H1 (cell line): ENCODE measurements at regions not wholly inside any gene's neighbourhood (a gene's known extent, or its start where the extent isn't known, plus 50 kb on each side); places are given as distances from the start of the nearest gene placed in this dataset.

Experiments
- CTCF ChIA-PET: fragments of 300-600 bp; sonication (Branson Sonifier 250); formaldehyde crosslinking; loops from one replicate; lab custom pipeline; 2021; ENCODE audit not compliant: partially characterized antibody; lab: Charles Lee
- POLR2A ChIA-PET: fragments of 300-600 bp; sonication (Branson Sonifier 250); formaldehyde crosslinking; loops from one replicate; lab custom pipeline; 2021; ENCODE audit warnings: inconsistent platforms; ENCODE audit not compliant: partially characterized antibody; lab: Charles Lee
- DNase-seq, 2 experiments: peaks; one replicate each; pipeline versions ENCODE4 v3.0.0 to v3.0.0-alpha.2; 2010 to 2022; ENCODE audit warnings: low spot score in 2 of 2, low read depth in 1 of 2, mixed read lengths in 1 of 2
- FAIRE-seq: peaks from 2 replicates; lab custom pipeline; 2011; peaks lifted over from hg19 to GRCh38; lab: Jason Lieb, UNC
- H2AFZ ChIP-seq: 2 replicates; pipeline ENCODE4 v1.8.1; 2012; ENCODE audit warnings: low read length, inconsistent platforms
- H2AK5ac ChIP-seq: 2 replicates; pipeline ENCODE4 v1.6.1; 2013; ENCODE audit warnings: low read depth, low read length
- H2BK120ac ChIP-seq: replicated peaks from 2 replicates; pipeline ENCODE3; 2013; ENCODE audit warnings: low read depth, low read length, inconsistent platforms
- H2BK12ac ChIP-seq: 2 replicates; pipeline ENCODE4 v1.6.1; 2013; ENCODE audit warnings: low read depth, low read length
- H2BK15ac ChIP-seq: 2 replicates; pipeline ENCODE4 v1.6.1; 2013; ENCODE audit warnings: low read length
- H2BK20ac ChIP-seq: 2 replicates; pipeline ENCODE4 v1.6.1; 2013; ENCODE audit warnings: low read length
- H2BK5ac ChIP-seq: 2 replicates; pipeline ENCODE4 v1.6.1; 2013; ENCODE audit warnings: low read depth, low read length
- H3K14ac ChIP-seq: 2 replicates; pipeline ENCODE4 v1.6.1; 2013; ENCODE audit warnings: inconsistent platforms; ENCODE audit not compliant: insufficient read length
- H3K18ac ChIP-seq: 2 replicates; pipeline ENCODE4 v1.6.1; 2013; ENCODE audit warnings: low read length; ENCODE audit errors: extremely low read depth
- H3K23ac ChIP-seq: 2 replicates; pipeline ENCODE4 v1.6.1; 2013; ENCODE audit warnings: inconsistent platforms; ENCODE audit not compliant: insufficient read length
- H3K23me2 ChIP-seq: 2 replicates; pipeline ENCODE4 v1.6.1; 2013; ENCODE audit warnings: low read depth, low read length
- H3K27ac ChIP-seq: 2 replicates; pipeline ENCODE4 v1.6.1; 2011; ENCODE audit warnings: low read depth, low read length, inconsistent platforms
- H3K27me3 ChIP-seq, 4 experiments: replicated peaks in 1 of 4; 1 replicate in 1 of 4; 2 replicates in 3 of 4; pipeline versions ENCODE4 v1.6.1 to v1.8.1; 2011 to 2013; ENCODE audit warnings: low read length in 3 of 4, mild to moderate bottlenecking in 3 of 4, inconsistent platforms in 2 of 4, mixed read lengths in 2 of 4, moderate library complexity in 1 of 4; ENCODE audit not compliant: control insufficient read depth in 3 of 4, insufficient read depth in 3 of 4; ENCODE audit errors: extremely low read depth in 1 of 4
- H3K36me3 ChIP-seq, 4 experiments: 2 replicates each; pipeline versions ENCODE4 v1.6.1 to v1.8.1; 2011 to 2013; ENCODE audit warnings: mild to moderate bottlenecking in 4 of 4, low read length in 3 of 4, moderate library complexity in 2 of 4, control low read depth in 1 of 4, inconsistent platforms in 1 of 4; ENCODE audit not compliant: insufficient read depth in 4 of 4, control insufficient read depth in 2 of 4
- H3K4ac ChIP-seq: replicated peaks from 2 replicates; pipeline ENCODE3; 2013; ENCODE audit warnings: low read length, low read depth, mixed read lengths, inconsistent platforms; ENCODE audit not compliant: insufficient read length
- H3K4me1 ChIP-seq, 4 experiments: replicated peaks in 1 of 4; 1 replicate in 1 of 4; 2 replicates in 3 of 4; pipeline versions ENCODE4 v1.6.1 to v1.8.1; 2011 to 2013; ENCODE audit warnings: low read length in 3 of 4, inconsistent platforms in 2 of 4, mixed read lengths in 1 of 4; ENCODE audit not compliant: insufficient read depth in 4 of 4, control insufficient read depth in 3 of 4
- H3K4me2 ChIP-seq, 2 experiments: 2 replicates each; pipeline versions ENCODE4 v1.6.1 to v1.8.1; 2011 to 2013; ENCODE audit warnings: low read depth in 2 of 2, low read length in 2 of 2, control low read depth in 1 of 2, inconsistent platforms in 1 of 2, mild to moderate bottlenecking in 1 of 2; ENCODE audit not compliant: insufficient read depth in 1 of 2
- H3K4me3 ChIP-seq, 4 experiments: fragments of 200-600, 300-600 bp in 1 of 4; sonication (generic), shearing (Covaris generic), sonication (Bioruptor Twin) in 1 of 4; 2 replicates each; pipeline versions ENCODE4 v1.5.1 to v1.8.1; 2011 to 2016; ENCODE audit warnings: low read length in 4 of 4, low read depth in 3 of 4, control low read depth in 2 of 4, inconsistent platforms in 2 of 4, mild to moderate bottlenecking in 2 of 4, mixed read lengths in 1 of 4, moderate library complexity in 1 of 4; ENCODE audit not compliant: insufficient read depth in 2 of 4; ENCODE audit errors: extremely low read depth in 1 of 4
- H3K56ac ChIP-seq: replicated peaks from 2 replicates; pipeline ENCODE3; 2013; ENCODE audit warnings: low read depth, mild to moderate bottlenecking, mixed read lengths, low read length, inconsistent platforms; ENCODE audit not compliant: insufficient read length
- H3K79me1 ChIP-seq: 2 replicates; pipeline ENCODE4 v1.6.1; 2013; ENCODE audit warnings: low read depth, low read length, control low read depth
- H3K79me2 ChIP-seq, 2 experiments: 2 replicates each; pipeline versions ENCODE4 v1.6.1 to v1.8.1; 2012 to 2013; ENCODE audit warnings: low read length in 2 of 2, mild to moderate bottlenecking in 2 of 2, inconsistent platforms in 1 of 2; ENCODE audit not compliant: insufficient read depth in 2 of 2, control insufficient read depth in 1 of 2
- H3K9ac ChIP-seq, 4 experiments: replicated peaks in 1 of 4; 1 replicate in 1 of 4; 2 replicates in 3 of 4; pipeline versions ENCODE4 v1.6.1 to v1.8.1; 2011 to 2013; ENCODE audit warnings: low read depth in 3 of 4, low read length in 3 of 4, control low read depth in 2 of 4, mild to moderate bottlenecking in 2 of 4, moderate library complexity in 2 of 4, inconsistent platforms in 1 of 4; ENCODE audit errors: extremely low read depth in 1 of 4
- H3K9me3 ChIP-seq, 2 experiments: 2 replicates each; pipeline versions ENCODE4 v1.6.1 to v1.8.1; 2012 to 2013; ENCODE audit warnings: mild to moderate bottlenecking in 2 of 2, moderate library complexity in 2 of 2, control low read depth in 1 of 2, inconsistent platforms in 1 of 2, low read depth in 1 of 2, low read length in 1 of 2, mixed read lengths in 1 of 2; ENCODE audit not compliant: insufficient read depth in 2 of 2
- H4K20me1 ChIP-seq, 2 experiments: replicated peaks in 1 of 2; 2 replicates each; pipeline versions ENCODE3 to v1.8.1; 2011 to 2013; ENCODE audit warnings: inconsistent platforms in 2 of 2, low read length in 2 of 2, mild to moderate bottlenecking in 1 of 2; ENCODE audit not compliant: insufficient read depth in 2 of 2, control insufficient read depth in 1 of 2
- H4K5ac ChIP-seq: 2 replicates; pipeline ENCODE4 v1.6.1; 2013; ENCODE audit warnings: low read length, low read depth, mixed read lengths, inconsistent platforms; ENCODE audit not compliant: insufficient read length
- H4K8ac ChIP-seq: 2 replicates; pipeline ENCODE4 v1.8.0; 2013; ENCODE audit warnings: mild to moderate bottlenecking, moderate library complexity, low read length, inconsistent platforms; ENCODE audit not compliant: insufficient read depth; ENCODE audit errors: extremely low read depth
- H4K91ac ChIP-seq: replicated peaks from 2 replicates; pipeline ENCODE3; 2013; ENCODE audit warnings: low read length, mixed read lengths, inconsistent platforms; ENCODE audit not compliant: insufficient read length
- POU5F1 ChIP-seq: IDR thresholded peaks from 2 replicates; pipeline ENCODE4 v1.6.1; 2011; ENCODE audit warnings: low read depth, mild to moderate bottlenecking, low read length, moderate library complexity
- SIN3A ChIP-seq, 2 experiments: IDR thresholded peaks in 1 of 2; conservative IDR thresholded peaks in 1 of 2; 2 replicates each; pipeline ENCODE4 v1.6.1; 2011 to 2012; ENCODE audit warnings: low read length in 2 of 2, improper control_type of control experiment in 1 of 2, low read depth in 1 of 2, mild to moderate bottlenecking in 1 of 2
- TBP ChIP-seq: IDR thresholded peaks from 2 replicates; pipeline ENCODE4 v1.6.1; 2011; ENCODE audit warnings: low read depth, low read length, improper control_type of control experiment
- ZNF274 ChIP-seq: IDR thresholded peaks from 2 replicates; pipeline ENCODE4 v1.7.0; 2012; ENCODE audit warnings: low read length, borderline replicate concordance; ENCODE audit errors: extremely low read depth
- WGBS, 2 experiments: shearing (Covaris generic) in 1 of 2; methylation state at CpG; one replicate each; pipeline versions ENCODE4 v1.1.6 to v1.1.7; 2013 to 2015; ENCODE audit warnings: low lambda C conversion rate in 2 of 2, mixed read lengths in 2 of 2, inconsistent platforms in 1 of 2, low coverage in 1 of 2, missing lambda C conversion rate in 1 of 2; ENCODE audit not compliant: insufficient replicate concordance in 2 of 2, insufficient coverage in 1 of 2, insufficient read length in 1 of 2; ENCODE audit errors: extremely low coverage in 1 of 2, missing lambda C conversion rate in 1 of 2; 5-methylcytosine and 5-hydroxymethylcytosine counted together

DNA sequence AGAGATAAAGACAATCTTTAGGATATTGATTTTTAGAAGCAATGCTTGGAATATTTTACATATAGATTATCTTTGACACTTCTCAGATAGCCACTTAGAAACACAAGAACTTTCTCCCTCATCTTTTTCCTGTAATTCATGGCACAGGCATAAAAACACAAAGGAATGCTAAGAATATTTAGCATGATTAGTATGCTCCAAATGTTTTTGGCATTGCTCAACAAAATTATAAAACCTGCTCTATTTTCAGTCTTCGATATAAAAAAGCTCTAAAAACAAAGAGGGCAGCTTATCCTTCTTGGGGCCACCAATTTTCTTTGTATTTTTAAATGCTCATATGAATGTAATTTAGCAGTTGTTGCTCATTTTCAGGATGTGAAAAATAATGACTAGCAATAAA lies 90.8 kb downstream of the RAD51AP2 start:
- FAIRE-seq, result no peak
- no peak overlapping the region for H4K5ac ChIP-seq

More for the DNA sequence above, 90.8 kb downstream of the RAD51AP2 start:
- no peak overlapping the region for H3K56ac ChIP-seq
- H3K4me2 ChIP-seq, result no peak overlapping the region
- no peak overlapping the region for H2BK15ac ChIP-seq
- H3K27me3 ChIP-seq, result no peaks in the 10 kb centered on the region
- H4K91ac ChIP-seq, result no peak overlapping the region
- no peak for DNase-seq
- no peaks in the 10 kb centered on the region for H4K20me1 ChIP-seq
- H3K27ac ChIP-seq, result no peak overlapping the region
- no peaks in the 10 kb centered on the region for H3K4me1 ChIP-seq
- H3K14ac ChIP-seq, result no peak overlapping the region
- H3K23ac ChIP-seq, result no peak overlapping the region
- no peak overlapping the region for H2AFZ ChIP-seq
- no peaks in the 10 kb centered on the region for H3K79me1 ChIP-seq
- H3K18ac ChIP-seq, result no peak overlapping the region
- no peak overlapping the region for H2BK5ac ChIP-seq
- H4K8ac ChIP-seq, result no peak overlapping the region
- CTCF ChIA-PET, result interaction anchor here (2.0 kb wide), 1 partner anchor 10 kb away, joined by 4 read pairs; no protein-coding TSS in a partner anchor
- H3K9ac ChIP-seq, result no peak overlapping the region
- no peaks in the 10 kb centered on the region for H3K23me2 ChIP-seq
- TF ChIP-seq ZNF274 (no peak), POU5F1 (no peak), TBP (no peak), SIN3A (conservative IDR thresholded peaks at IDR 0.05 in 1 of 2, IDR thresholded peaks at IDR 0.05 in 1 of 2; ENCODE audit: low read depth in 1 of 2, low read length in 2 of 2) (no peak)
- no peaks in the 10 kb centered on the region for H3K36me3 ChIP-seq
- no peak overlapping the region for H3K4ac ChIP-seq
- POLR2A ChIA-PET, result no interaction called here
- no peak overlapping the region for H2BK120ac ChIP-seq
- no peaks in the 10 kb centered on the region for H3K9me3 ChIP-seq
- no peak overlapping the region for H2BK20ac ChIP-seq
- no peak overlapping the region for H2BK12ac ChIP-seq
- H3K79me2 ChIP-seq, result no peaks in the 10 kb centered on the region
- H2AK5ac ChIP-seq, result no peak overlapping the region
- WGBS, 2 experiments, result 95% methylated on average over 1 of the region's 1 CpG; no CpG with 5 or more reads in 1 of the 2 experiments
- no peak overlapping the region for H3K4me3 ChIP-seq
